A673 (cell line): ENCODE measurements at regions not wholly inside any gene's neighbourhood (a gene's known extent, or its start where the extent isn't known, plus 50 kb on each side); places are given as distances from the start of the nearest gene placed in this dataset.

ENCODE experiments used
- EZH2 ChIP-seq: fragments of 200-600 bp; sonication (generic); IDR thresholded peaks from 2 replicates; pipeline ENCODE4 v1.6.1; 2017; ENCODE audit warnings: borderline replicate concordance, low read depth, mild to moderate bottlenecking, mixed read lengths, antibody characterized with exemption, low read length; ENCODE audit not compliant: poor library complexity, severe bottlenecking
- TF ChIP-seq, protein P1 (sequence below): fragments of 300-800, 200-600 bp; sonication (generic); conservative IDR thresholded peaks from 2 replicates; pipeline ENCODE4 v1.5.1; 2017; ENCODE audit warnings: low read depth, mild to moderate bottlenecking, antibody characterized with exemption, low read length, moderate library complexity, mixed read lengths

DNA sequence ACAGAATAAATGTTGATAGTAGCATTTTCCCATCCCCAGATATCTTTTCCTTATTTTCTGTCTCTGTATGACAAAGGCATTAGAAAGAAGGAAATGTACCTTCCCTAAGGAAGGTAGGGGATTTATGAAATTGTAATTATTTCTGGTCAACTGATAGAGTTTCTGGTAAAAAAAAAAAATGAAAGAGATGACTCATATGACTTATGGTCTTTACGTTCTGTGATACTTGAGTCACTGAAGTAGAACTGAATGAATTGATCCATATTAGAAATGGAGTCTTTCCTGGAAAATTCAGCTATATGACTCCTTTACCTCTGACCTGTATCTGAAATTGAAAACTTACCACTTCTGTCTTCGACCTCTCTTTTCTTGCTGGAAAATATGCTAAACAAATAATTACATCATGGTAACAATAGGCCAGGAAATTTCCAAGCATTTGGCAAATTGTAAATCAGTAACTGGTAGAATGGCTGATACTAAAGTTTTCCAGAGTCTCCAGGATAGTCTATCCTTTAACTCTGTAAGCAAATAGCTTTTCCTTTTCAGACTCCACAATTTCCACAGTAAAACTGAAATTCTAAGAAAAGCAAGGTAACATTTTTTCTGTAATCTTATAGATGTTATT lies 364.3 kb upstream of the PTBP2 start:
- TF ChIP-seq, protein P1, sequence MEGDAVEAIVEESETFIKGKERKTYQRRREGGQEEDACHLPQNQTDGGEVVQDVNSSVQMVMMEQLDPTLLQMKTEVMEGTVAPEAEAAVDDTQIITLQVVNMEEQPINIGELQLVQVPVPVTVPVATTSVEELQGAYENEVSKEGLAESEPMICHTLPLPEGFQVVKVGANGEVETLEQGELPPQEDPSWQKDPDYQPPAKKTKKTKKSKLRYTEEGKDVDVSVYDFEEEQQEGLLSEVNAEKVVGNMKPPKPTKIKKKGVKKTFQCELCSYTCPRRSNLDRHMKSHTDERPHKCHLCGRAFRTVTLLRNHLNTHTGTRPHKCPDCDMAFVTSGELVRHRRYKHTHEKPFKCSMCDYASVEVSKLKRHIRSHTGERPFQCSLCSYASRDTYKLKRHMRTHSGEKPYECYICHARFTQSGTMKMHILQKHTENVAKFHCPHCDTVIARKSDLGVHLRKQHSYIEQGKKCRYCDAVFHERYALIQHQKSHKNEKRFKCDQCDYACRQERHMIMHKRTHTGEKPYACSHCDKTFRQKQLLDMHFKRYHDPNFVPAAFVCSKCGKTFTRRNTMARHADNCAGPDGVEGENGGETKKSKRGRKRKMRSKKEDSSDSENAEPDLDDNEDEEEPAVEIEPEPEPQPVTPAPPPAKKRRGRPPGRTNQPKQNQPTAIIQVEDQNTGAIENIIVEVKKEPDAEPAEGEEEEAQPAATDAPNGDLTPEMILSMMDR, result no peak
- TF ChIP-seq EZH2, result no peak
